B cell (primary cell): ENCODE measurements at regions not wholly inside any gene's neighbourhood (a gene's known extent, or its start where the extent isn't known, plus 50 kb on each side); places are given as distances from the start of the nearest gene placed in this dataset.

Source experiments
- ATAC-seq: fragments of 200-7000 bp; cut with Tn5 transposase; one replicate; pipeline ENCODE4 v1.10.0; 2021; ENCODE audit warnings: low read depth, mild to moderate bottlenecking, moderate number of reproducible peaks, moderate library complexity
- CTCF ChIA-PET: fragments of 350-600 bp; sonication (Branson Sonifier 250); formaldehyde crosslinking; loops from one replicate; lab custom pipeline; 2021; ENCODE audit warnings: antibody characterized with exemption, inconsistent platforms; lab: Charles Lee
- POLR2A ChIA-PET: fragments of 350-600 bp; sonication (Branson Sonifier 250); formaldehyde crosslinking; loops from one replicate; lab custom pipeline; 2021; ENCODE audit warnings: antibody characterized with exemption; lab: Charles Lee
- DNase-seq: peaks from one replicate; pipeline ENCODE4 v3.0.0; 2013
- H2AFZ ChIP-seq: 2 replicates; pipeline ENCODE4 v1.6.1; 2012; ENCODE audit warnings: mild to moderate bottlenecking, low read depth, low read length; ENCODE audit not compliant: insufficient read depth, poor library complexity, severe bottlenecking
- H3K27ac ChIP-seq, 2 donors: 1 replicate in 1 of 2; 2 replicates in 1 of 2; pipeline ENCODE4 v1.5.1; 2012 to 2013; ENCODE audit warnings: low read length in 2 of 2, mild to moderate bottlenecking in 2 of 2, moderate library complexity in 1 of 2
- H3K27me3 ChIP-seq, 4 experiments: fragments of 200-600 bp in 1 of 4; sonication (generic) in 1 of 4; replicated peaks in 1 of 4; 1 replicate in 2 of 4; 2 replicates in 2 of 4; pipeline versions ENCODE4 v1.6.1 to v1.7.0; 2013 to 2016; ENCODE audit warnings: low read length in 3 of 4, mild to moderate bottlenecking in 2 of 4, mixed read lengths in 1 of 4, moderate library complexity in 1 of 4; ENCODE audit not compliant: insufficient read depth in 4 of 4, control insufficient read depth in 3 of 4; ENCODE audit errors: control extremely low read depth in 1 of 4
- H3K36me3 ChIP-seq, 2 experiments: replicated peaks in 1 of 2; 1 replicate in 1 of 2; 2 replicates in 1 of 2; pipeline versions ENCODE4 v1.6.1 to v1.7.1; 2013; ENCODE audit warnings: low read length in 1 of 2; ENCODE audit not compliant: insufficient read depth in 2 of 2, control insufficient read depth in 1 of 2; ENCODE audit errors: control extremely low read depth in 1 of 2, extremely low read depth in 1 of 2
- H3K4me1 ChIP-seq, 2 donors: fragments of 200-600 bp in 1 of 2; sonication (generic) in 1 of 2; 1 replicate in 1 of 2; 2 replicates in 1 of 2; pipeline versions ENCODE4 v1.5.1 to v1.6.1; 2013 to 2017; ENCODE audit warnings: low read length in 2 of 2; ENCODE audit not compliant: control insufficient read depth in 2 of 2, insufficient read depth in 2 of 2
- H3K4me2 ChIP-seq: replicated peaks from 2 replicates; pipeline ENCODE3; 2012; ENCODE audit warnings: mild to moderate bottlenecking, low read depth, low read length; ENCODE audit not compliant: poor library complexity, severe bottlenecking
- H3K4me3 ChIP-seq, 5 experiments: fragments of 200-600 bp in 1 of 5; sonication (generic) in 1 of 5; 1 replicate in 3 of 5; 2 replicates in 2 of 5; pipeline versions ENCODE4 v1.5.1 to v1.7.0; 2011 to 2016; ENCODE audit warnings: low read length in 4 of 5, mild to moderate bottlenecking in 4 of 5, low read depth in 2 of 5, control low read depth in 1 of 5, moderate library complexity in 1 of 5; ENCODE audit not compliant: insufficient read depth in 1 of 5; ENCODE audit errors: control extremely low read depth in 1 of 5, extremely low read depth in 1 of 5
- H3K79me2 ChIP-seq: fragments of 200-600 bp; sonication (generic); one replicate; pipeline ENCODE4 v1.6.0; 2016; ENCODE audit warnings: low read length; ENCODE audit not compliant: control insufficient read depth, insufficient read depth
- H3K9ac ChIP-seq: fragments of 200-600 bp; sonication (generic); 2 replicates; pipeline ENCODE4 v1.6.1; 2017; ENCODE audit warnings: mild to moderate bottlenecking, low read length, moderate library complexity
- H3K9me3 ChIP-seq, 3 donors: one replicate each; pipeline versions ENCODE4 v1.6.1 to v1.7.1; 2013; ENCODE audit warnings: low read length in 2 of 3; ENCODE audit not compliant: control insufficient read depth in 2 of 3, insufficient read depth in 1 of 3; ENCODE audit errors: control extremely low read depth in 1 of 3
- H4K20me1 ChIP-seq: 2 replicates; pipeline ENCODE4 v1.6.0; 2012; ENCODE audit warnings: mild to moderate bottlenecking, low read length; ENCODE audit not compliant: insufficient read depth, control insufficient read depth, poor library complexity, severe bottlenecking
- H3K27ac Mint-ChIP-seq: one replicate; pipeline ENCODE4 v1.8.0; 2021; ENCODE audit warnings: mixed read lengths
- H3K27me3 Mint-ChIP-seq: one replicate; pipeline ENCODE4 v1.8.0; 2021; ENCODE audit warnings: mixed read lengths
- H3K4me1 Mint-ChIP-seq: one replicate; pipeline ENCODE4 v1.8.0; 2021; ENCODE audit warnings: mixed read lengths
- H3K4me3 Mint-ChIP-seq: one replicate; pipeline ENCODE4 v1.8.0; 2021; ENCODE audit warnings: mixed read lengths
- H3K9me3 Mint-ChIP-seq: one replicate; pipeline ENCODE4 v1.8.0; 2022; ENCODE audit warnings: mixed read lengths; ENCODE audit not compliant: insufficient read depth
- EZH2 ChIP-seq: IDR thresholded peaks from 2 replicates; pipeline ENCODE4 v1.6.1; 2012; ENCODE audit warnings: borderline replicate concordance, low read depth, mild to moderate bottlenecking, moderate library complexity, low read length; ENCODE audit not compliant: insufficient read depth, poor library complexity, severe bottlenecking
- WGBS: methylation state at CpG from one replicate; pipeline ENCODE4 v1.1.5; 2013; ENCODE audit warnings: missing lambda C conversion rate; ENCODE audit not compliant: insufficient coverage; 5-methylcytosine and 5-hydroxymethylcytosine counted together
- intact Hi-C: fragments of 100-400 bp; cut with micrococcal nuclease; formaldehyde crosslinking; loops from one replicate; pipeline ENCODE4 v1.10.0; 2022
- TF ChIP-seq, protein P1 (sequence below): fragments of 200-600 bp; IDR thresholded peaks from one replicate; pipeline ENCODE4 v1.8.0; 2022; ENCODE audit warnings: antibody characterized with exemption, mild to moderate bottlenecking

DNA sequence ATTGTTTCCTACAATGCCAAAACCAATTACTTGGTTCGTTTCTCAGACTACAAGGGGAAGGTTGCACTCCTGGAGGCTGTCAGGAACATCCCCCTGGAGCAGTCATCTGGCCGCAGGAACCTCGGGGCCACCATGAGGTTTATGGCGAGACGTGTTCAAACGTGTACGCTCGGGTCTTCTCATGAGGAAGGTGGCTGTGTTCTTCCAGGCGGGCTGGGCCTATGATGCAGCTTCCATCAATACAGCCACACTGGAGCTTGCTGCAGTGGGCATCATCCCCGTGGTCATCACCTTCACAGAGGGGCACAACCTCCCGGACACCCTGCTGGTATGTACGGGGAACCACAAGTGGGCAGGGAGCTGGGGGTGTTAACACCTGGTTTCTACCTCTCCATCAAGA is 94.5 kb upstream of the COL6A5 start:
- 92% methylated on average over 8 of the region's 12 CpGs for WGBS
- TF ChIP-seq, protein P1, sequence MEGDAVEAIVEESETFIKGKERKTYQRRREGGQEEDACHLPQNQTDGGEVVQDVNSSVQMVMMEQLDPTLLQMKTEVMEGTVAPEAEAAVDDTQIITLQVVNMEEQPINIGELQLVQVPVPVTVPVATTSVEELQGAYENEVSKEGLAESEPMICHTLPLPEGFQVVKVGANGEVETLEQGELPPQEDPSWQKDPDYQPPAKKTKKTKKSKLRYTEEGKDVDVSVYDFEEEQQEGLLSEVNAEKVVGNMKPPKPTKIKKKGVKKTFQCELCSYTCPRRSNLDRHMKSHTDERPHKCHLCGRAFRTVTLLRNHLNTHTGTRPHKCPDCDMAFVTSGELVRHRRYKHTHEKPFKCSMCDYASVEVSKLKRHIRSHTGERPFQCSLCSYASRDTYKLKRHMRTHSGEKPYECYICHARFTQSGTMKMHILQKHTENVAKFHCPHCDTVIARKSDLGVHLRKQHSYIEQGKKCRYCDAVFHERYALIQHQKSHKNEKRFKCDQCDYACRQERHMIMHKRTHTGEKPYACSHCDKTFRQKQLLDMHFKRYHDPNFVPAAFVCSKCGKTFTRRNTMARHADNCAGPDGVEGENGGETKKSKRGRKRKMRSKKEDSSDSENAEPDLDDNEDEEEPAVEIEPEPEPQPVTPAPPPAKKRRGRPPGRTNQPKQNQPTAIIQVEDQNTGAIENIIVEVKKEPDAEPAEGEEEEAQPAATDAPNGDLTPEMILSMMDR, result no peak
- TF ChIP-seq EZH2, result no peak

DNA sequence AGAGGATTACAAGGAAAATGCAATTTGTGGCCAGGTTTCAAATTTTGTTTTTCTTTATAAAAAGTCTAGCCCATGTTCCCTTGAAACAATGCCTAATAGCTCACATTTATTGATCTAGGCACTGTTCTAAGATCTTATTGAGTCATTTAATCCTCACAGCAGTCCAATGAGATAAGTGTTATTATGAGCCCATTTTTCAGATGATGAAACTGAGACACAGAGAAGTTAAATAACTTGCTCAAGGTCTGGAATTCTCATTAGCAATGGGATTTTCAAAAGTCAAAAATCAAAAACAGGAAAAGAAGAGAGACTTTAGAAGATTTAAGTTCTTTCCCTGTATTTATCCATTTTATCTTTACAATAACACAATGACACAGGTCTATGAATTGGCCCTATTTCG is 90.0 kb upstream of the COL6A5 start:
- H3K4me3 Mint-ChIP-seq, result no peak overlapping the region
- ChIA-PET CTCF (no interaction called here), POLR2A (no interaction called here)
- Histone ChIP-seq H3K27ac (no peak overlapping the region), H3K79me2 (no peaks in the 10 kb centered on the region), H3K27me3 (no peaks in the 10 kb centered on the region), H3K4me3 (no peak overlapping the region), H3K9me3 (no peaks in the 10 kb centered on the region), H3K4me1 (no peaks in the 10 kb centered on the region), H3K9ac (no peak overlapping the region), H3K4me2 (no peak overlapping the region), H4K20me1 (no peaks in the 10 kb centered on the region), H3K36me3 (no peaks in the 10 kb centered on the region), H2AFZ (no peak overlapping the region)
- DNase-seq, result no peak
- no peaks in the 10 kb centered on the region for H3K9me3 Mint-ChIP-seq
- WGBS, result no CpG with 5 or more reads among the region's 1 CpG
- intact Hi-C loops, result no loop called here
- H3K4me1 Mint-ChIP-seq, result no peaks in the 10 kb centered on the region
- TF ChIP-seq EZH2, result no peak
- TF ChIP-seq, protein P1, result no peak
- no peak overlapping the region for H3K27ac Mint-ChIP-seq
- H3K27me3 Mint-ChIP-seq, result peaks cover 12% of the 10 kb centered on the region
- no peak for ATAC-seq

More for the DNA sequence above, 94.5 kb upstream of the COL6A5 start:
- Histone ChIP-seq H3K36me3 (no peaks in the 10 kb centered on the region), H2AFZ (no peak overlapping the region), H3K9me3 (no peaks in the 10 kb centered on the region), H3K27me3 (peaks cover 0 to 2% (median 0%) of the 10 kb centered on the region in 4 experiments), H3K4me1 (no peaks in the 10 kb centered on the region), H4K20me1 (no peaks in the 10 kb centered on the region), H3K4me3 (no peak overlapping the region), H3K4me2 (no peak overlapping the region), H3K27ac (no peak overlapping the region), H3K9ac (no peak overlapping the region), H3K79me2 (no peaks in the 10 kb centered on the region)
- Mint-ChIP-seq H3K4me3 (no peak overlapping the region), H3K4me1 (no peaks in the 10 kb centered on the region), H3K9me3 (no peaks in the 10 kb centered on the region), H3K27ac (no peak overlapping the region), H3K27me3 (peaks cover 16% of the 10 kb centered on the region)
- CTCF ChIA-PET, result no interaction called here
- ATAC-seq, result no peak
- POLR2A ChIA-PET, result no interaction called here
- no peak for DNase-seq
- intact Hi-C loops, result no loop called here
